ENCODE measurements at regions not wholly inside any gene's neighbourhood (a gene's known extent, or its start where the extent isn't known, plus 50 kb on each side); places are given as distances from the start of the nearest gene placed in this dataset.

DNA sequence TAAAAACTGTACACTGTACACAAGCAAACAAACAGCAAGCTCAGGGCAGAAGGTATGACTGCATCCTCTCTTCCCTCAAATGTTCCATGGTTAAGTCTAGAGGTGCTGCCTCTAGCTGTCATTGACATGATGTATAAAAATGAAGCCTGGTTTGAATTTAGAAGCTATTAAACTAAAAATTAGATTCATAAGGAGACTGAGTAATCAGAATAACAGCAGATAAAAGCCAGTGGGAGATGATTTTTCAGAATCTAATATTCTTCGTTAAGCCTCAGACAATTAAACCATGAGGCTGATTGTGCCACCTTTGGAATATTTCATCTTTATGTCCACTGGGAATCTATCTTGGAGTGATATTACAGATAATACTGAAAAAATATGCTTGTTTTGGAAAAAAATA lies 101.4 kb upstream of the ZC3H12C start:
- Histone ChIP-seq H3F3A (ENCODE audit: insufficient read depth, low read length) (no peaks in the 10 kb centered on the region), H2AFZ (ENCODE audit: low read length) (no peak overlapping the region)

DNA sequence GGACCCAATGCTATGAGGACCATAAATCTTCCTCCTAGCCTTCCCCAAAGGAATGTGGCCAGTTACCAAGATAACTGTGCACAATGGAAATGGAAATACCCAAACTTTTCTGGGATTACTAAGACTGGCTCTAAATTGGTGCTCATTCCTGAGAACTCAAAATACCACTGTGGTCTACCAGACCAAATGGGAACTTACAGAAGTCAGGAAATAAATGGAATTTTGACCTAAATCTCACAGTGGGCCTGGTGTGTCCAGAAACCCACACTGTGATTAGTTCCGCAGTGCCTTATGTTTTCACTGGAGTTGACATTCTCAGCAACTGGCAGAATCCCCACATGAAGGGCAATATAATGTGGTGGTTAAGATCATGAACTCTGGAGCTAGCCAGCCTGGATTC lies 99.4 kb upstream of the ZC3H12C start:
- Histone ChIP-seq H3K9ac (ENCODE audit: low read length) (no peak overlapping the region), H3K9me2 (replicated peaks; ENCODE audit: insufficient read depth, low read length) (no peaks in the 10 kb centered on the region), H2AFZ (ENCODE audit: low read length) (no peak overlapping the region), H4K20me1 (ENCODE audit: insufficient read depth, low read length) (no peaks in the 10 kb centered on the region), H3K27me3 (replicated peaks; ENCODE audit: insufficient read depth, low read length) (no peaks in the 10 kb centered on the region), H3K27ac (ENCODE audit: low read length) (no peak overlapping the region), H3F3A (ENCODE audit: insufficient read depth, low read length) (no peaks in the 10 kb centered on the region), H3K79me2 (ENCODE audit: low read length) (no peaks in the 10 kb centered on the region), H3K4me1 (ENCODE audit: low read length) (0 out of 2 replicates have a peak, but pooled peaks cover 6% of the 10 kb centered on the region), H3K36me3 (replicated peaks; ENCODE audit: insufficient read depth, low read length) (no peaks in the 10 kb centered on the region), H3K9me3 (replicated peaks; ENCODE audit: insufficient read depth, low read length) (no peaks in the 10 kb centered on the region), H3K4me3 (ENCODE audit: low read length) (no peak overlapping the region), H3K4me2 (ENCODE audit: low read depth, low read length) (no peak overlapping the region)
- DNase-seq = no peak
- TF ChIP-seq EZH2 (optimal IDR thresholded peaks at IDR 0.05; ENCODE audit: low read depth, low read length) = no peak
- TF ChIP-seq CTCF (IDR thresholded peaks at IDR 0.05; ENCODE audit: low read length) = no peak
- TF ChIP-seq EZH2phosphoT487 (IDR thresholded peaks at IDR 0.05; ENCODE audit: low read length) = no peak

More for the DNA sequence above, 101.4 kb upstream of the ZC3H12C start:
- Histone ChIP-seq H3K36me3 (replicated peaks; ENCODE audit: insufficient read depth, low read length) (no peaks in the 10 kb centered on the region), H3K9me2 (replicated peaks; ENCODE audit: insufficient read depth, low read length) (no peaks in the 10 kb centered on the region), H3K27me3 (replicated peaks; ENCODE audit: insufficient read depth, low read length) (no peaks in the 10 kb centered on the region), H3K79me2 (ENCODE audit: low read length) (no peaks in the 10 kb centered on the region), H4K20me1 (ENCODE audit: insufficient read depth, low read length) (no peaks in the 10 kb centered on the region), H3K9ac (ENCODE audit: low read length) (no peak overlapping the region), H3K4me1 (ENCODE audit: low read length) (0 out of 2 replicates have a peak, but pooled peaks cover 6% of the 10 kb centered on the region), H3K27ac (ENCODE audit: low read length) (no peak overlapping the region), H3K4me3 (ENCODE audit: low read length) (no peak overlapping the region), H3K9me3 (replicated peaks; ENCODE audit: insufficient read depth, low read length) (no peaks in the 10 kb centered on the region), H3K4me2 (ENCODE audit: low read depth, low read length) (no peak overlapping the region)
- DNase-seq = no peak
- TF ChIP-seq EZH2phosphoT487 (IDR thresholded peaks at IDR 0.05; ENCODE audit: low read length) (no peak), EZH2 (optimal IDR thresholded peaks at IDR 0.05; ENCODE audit: low read depth, low read length) (no peak), CTCF (IDR thresholded peaks at IDR 0.05; ENCODE audit: low read length) (no peak)

DNA sequence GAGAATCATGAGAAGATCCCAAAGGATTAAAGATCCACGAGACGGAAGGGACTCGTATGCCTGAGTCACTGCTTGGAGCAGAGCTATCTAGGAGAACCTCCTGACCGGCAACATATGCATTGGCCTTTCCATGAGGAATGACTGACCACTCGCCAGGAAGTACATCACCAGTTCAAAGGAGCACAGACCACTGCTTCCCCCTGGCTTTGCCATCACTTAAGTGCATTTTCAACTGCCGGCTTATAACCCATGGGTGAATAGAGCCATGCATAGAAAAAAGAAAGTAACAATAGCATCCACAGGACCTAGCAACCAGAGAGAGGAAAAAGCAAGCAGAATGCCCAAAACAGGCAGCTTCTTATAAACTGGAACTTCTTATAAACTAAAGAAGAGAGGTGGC lies 98.3 kb upstream of the ZC3H12C start:
- H3K79me2 ChIP-seq (ENCODE audit: low read length) = no peaks in the 10 kb centered on the region
- no peak overlapping the region for H3K27ac ChIP-seq (ENCODE audit: low read length)
- no peak overlapping the region for H3K4me2 ChIP-seq (ENCODE audit: low read depth, low read length)
- H3K27me3 ChIP-seq (replicated peaks; ENCODE audit: insufficient read depth, low read length) = no peaks in the 10 kb centered on the region
- H3K9ac ChIP-seq (ENCODE audit: low read length) = no peak overlapping the region
- H3K4me1 ChIP-seq (ENCODE audit: low read length) = 0 out of 2 replicates have a peak, but pooled peaks cover 6% of the 10 kb centered on the region
- H3K36me3 ChIP-seq (replicated peaks; ENCODE audit: insufficient read depth, low read length) = no peaks in the 10 kb centered on the region
- TF ChIP-seq EZH2phosphoT487 (IDR thresholded peaks at IDR 0.05; ENCODE audit: low read length) (no peak), CTCF (IDR thresholded peaks at IDR 0.05; ENCODE audit: low read length) (no peak), EZH2 (optimal IDR thresholded peaks at IDR 0.05; ENCODE audit: low read depth, low read length) (no peak)
- no peaks in the 10 kb centered on the region for H4K20me1 ChIP-seq (ENCODE audit: insufficient read depth, low read length)
- no peak overlapping the region for H2AFZ ChIP-seq (ENCODE audit: low read length)
- no peaks in the 10 kb centered on the region for H3K9me2 ChIP-seq (replicated peaks; ENCODE audit: insufficient read depth, low read length)
- DNase-seq = no peak
- H3F3A ChIP-seq (ENCODE audit: insufficient read depth, low read length) = no peaks in the 10 kb centered on the region
- no peak overlapping the region for H3K4me3 ChIP-seq (ENCODE audit: low read length)
- no peaks in the 10 kb centered on the region for H3K9me3 ChIP-seq (replicated peaks; ENCODE audit: insufficient read depth, low read length)
